HFFc6 (cell line): ENCODE measurements at regions not wholly inside any gene's neighbourhood (a gene's known extent, or its start where the extent isn't known, plus 50 kb on each side); places are given as distances from the start of the nearest gene placed in this dataset.

Experiments
- DNase-seq: peaks from one replicate; pipeline ENCODE4 v3.0.0-alpha.2; 2018
- H3K27ac Mint-ChIP-seq: 2 replicates; pipeline ENCODE4 v1.8.0; 2020; ENCODE audit warnings: mild to moderate bottlenecking, mixed read lengths
- H3K27me3 Mint-ChIP-seq: 2 replicates; pipeline ENCODE4 v1.8.0; 2021; ENCODE audit warnings: mild to moderate bottlenecking, moderate library complexity, mixed read lengths; ENCODE audit not compliant: insufficient read depth
- H3K36me3 Mint-ChIP-seq: 2 replicates; pipeline ENCODE4 v1.8.0; 2021; ENCODE audit warnings: low read depth, mixed read lengths
- H3K4me1 Mint-ChIP-seq: 2 replicates; pipeline ENCODE4 v1.8.0; 2020; ENCODE audit warnings: low read depth, mixed read lengths
- H3K4me3 Mint-ChIP-seq: 2 replicates; pipeline ENCODE4 v1.8.0; 2020; ENCODE audit warnings: mild to moderate bottlenecking, moderate library complexity, mixed read lengths
- H3K9me3 Mint-ChIP-seq: 2 replicates; pipeline ENCODE4 v1.8.0; 2020; ENCODE audit warnings: mild to moderate bottlenecking, mixed read lengths
- TF ChIP-seq, protein P1 (sequence below): fragments of 200-600 bp; sonication (generic); IDR thresholded peaks from 2 replicates; pipeline ENCODE4 v1.5.0; 2021; ENCODE audit warnings: antibody characterized with exemption, mild to moderate bottlenecking

DNA sequence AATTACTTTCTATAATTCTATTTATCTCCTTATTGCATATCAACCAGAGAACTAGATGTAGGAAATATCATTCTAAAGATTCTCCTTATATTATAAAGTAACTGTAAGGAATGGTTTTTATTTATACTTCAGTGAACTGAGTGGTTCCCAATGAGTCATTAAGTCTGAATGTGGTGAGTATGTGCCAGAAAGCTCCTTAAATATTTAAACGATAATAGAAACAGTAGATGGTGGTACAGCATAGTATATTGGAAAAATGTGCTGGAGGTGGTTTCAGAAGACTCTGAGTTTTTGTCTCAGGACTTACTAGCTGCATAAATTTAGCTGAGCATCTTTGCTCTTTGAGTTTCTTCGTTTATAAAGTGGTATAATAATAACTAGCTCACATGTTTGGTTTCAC lies 653.5 kb downstream of the FAM181B start:
- TF ChIP-seq, protein P1, sequence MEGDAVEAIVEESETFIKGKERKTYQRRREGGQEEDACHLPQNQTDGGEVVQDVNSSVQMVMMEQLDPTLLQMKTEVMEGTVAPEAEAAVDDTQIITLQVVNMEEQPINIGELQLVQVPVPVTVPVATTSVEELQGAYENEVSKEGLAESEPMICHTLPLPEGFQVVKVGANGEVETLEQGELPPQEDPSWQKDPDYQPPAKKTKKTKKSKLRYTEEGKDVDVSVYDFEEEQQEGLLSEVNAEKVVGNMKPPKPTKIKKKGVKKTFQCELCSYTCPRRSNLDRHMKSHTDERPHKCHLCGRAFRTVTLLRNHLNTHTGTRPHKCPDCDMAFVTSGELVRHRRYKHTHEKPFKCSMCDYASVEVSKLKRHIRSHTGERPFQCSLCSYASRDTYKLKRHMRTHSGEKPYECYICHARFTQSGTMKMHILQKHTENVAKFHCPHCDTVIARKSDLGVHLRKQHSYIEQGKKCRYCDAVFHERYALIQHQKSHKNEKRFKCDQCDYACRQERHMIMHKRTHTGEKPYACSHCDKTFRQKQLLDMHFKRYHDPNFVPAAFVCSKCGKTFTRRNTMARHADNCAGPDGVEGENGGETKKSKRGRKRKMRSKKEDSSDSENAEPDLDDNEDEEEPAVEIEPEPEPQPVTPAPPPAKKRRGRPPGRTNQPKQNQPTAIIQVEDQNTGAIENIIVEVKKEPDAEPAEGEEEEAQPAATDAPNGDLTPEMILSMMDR: no peak
- Mint-ChIP-seq H3K36me3 (no peaks in the 10 kb centered on the region), H3K27ac (no peak overlapping the region), H3K27me3 (no peaks in the 10 kb centered on the region), H3K9me3 (peaks cover 24% of the 10 kb centered on the region), H3K4me3 (no peak overlapping the region), H3K4me1 (no peaks in the 10 kb centered on the region)
- DNase-seq: no peak

DNA sequence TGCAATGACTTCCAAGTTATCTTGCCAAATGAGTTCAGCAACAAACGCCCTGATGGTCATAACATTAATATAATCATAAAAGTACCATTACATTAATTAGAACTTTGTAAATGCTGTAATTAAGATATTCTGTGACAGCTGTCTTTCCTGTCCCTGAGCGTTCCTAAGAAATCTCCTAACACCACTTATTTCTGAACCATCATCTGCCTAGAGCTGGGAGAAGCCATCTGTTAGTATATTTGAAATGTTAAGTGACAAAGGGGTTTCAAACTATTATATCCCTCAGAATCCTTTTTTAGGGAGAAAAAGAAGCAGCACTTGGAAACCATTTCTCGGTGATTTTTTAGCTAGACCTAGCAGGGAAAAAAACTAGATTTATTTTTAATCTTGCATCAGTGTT lies 657.5 kb downstream of the FAM181B start:
- no peak overlapping the region for H3K4me3 Mint-ChIP-seq
- H3K27ac Mint-ChIP-seq: no peak overlapping the region
- H3K4me1 Mint-ChIP-seq: no peaks in the 10 kb centered on the region
- H3K9me3 Mint-ChIP-seq: peaks cover 27% of the 10 kb centered on the region
- TF ChIP-seq, protein P1: no peak
- H3K27me3 Mint-ChIP-seq: no peaks in the 10 kb centered on the region
- H3K36me3 Mint-ChIP-seq: no peaks in the 10 kb centered on the region
- no peak for DNase-seq

DNA sequence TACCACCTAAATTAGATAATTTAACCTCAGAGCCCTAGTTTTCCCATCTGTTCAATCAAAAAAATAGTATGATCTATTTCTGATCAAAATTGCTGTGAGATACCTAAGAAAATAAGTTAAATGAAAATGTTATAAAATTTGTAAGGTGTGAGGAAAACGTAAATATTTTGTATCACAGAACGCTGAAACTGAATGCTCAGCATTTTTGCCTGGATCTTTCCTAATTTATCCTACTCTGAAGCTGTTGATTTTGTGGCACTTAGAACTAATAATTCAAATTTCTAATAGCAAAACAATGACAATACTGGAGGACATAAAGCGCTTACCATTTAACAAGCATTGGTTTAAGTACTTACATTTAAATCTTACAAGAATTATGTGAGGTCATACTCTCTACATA lies 674.2 kb downstream of the FAM181B start:
- H3K27ac Mint-ChIP-seq: no peak overlapping the region
- H3K9me3 Mint-ChIP-seq: peaks cover 8% of the 10 kb centered on the region
- no peaks in the 10 kb centered on the region for H3K27me3 Mint-ChIP-seq
- H3K4me3 Mint-ChIP-seq: no peak overlapping the region
- TF ChIP-seq, protein P1: no peak
- DNase-seq: no peak
- H3K36me3 Mint-ChIP-seq: no peaks in the 10 kb centered on the region
- H3K4me1 Mint-ChIP-seq: no peaks in the 10 kb centered on the region

DNA sequence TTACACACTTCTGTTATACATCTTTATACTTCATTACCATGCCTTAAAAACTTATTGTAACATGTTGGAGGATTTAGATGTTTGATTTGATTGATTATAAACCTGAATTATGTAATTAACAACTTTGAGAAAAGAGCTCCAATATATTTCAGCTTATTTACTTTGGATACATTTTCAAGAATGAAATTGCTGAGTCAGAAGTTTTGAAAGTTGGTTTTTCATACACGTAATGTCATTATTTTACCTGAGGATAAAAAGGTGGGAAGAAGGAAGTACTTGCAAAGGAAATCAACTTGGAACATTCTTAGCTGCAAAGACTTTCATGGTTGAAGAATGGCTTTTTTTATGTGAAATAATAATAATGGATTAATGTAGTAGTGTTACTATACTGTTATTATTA lies 677.2 kb downstream of the FAM181B start:
- Mint-ChIP-seq H3K4me1 (no peaks in the 10 kb centered on the region), H3K4me3 (no peak overlapping the region), H3K27ac (no peak overlapping the region), H3K27me3 (no peaks in the 10 kb centered on the region), H3K36me3 (no peaks in the 10 kb centered on the region), H3K9me3 (peaks cover 20% of the 10 kb centered on the region)
- TF ChIP-seq, protein P1: no peak
- DNase-seq: no peak

DNA sequence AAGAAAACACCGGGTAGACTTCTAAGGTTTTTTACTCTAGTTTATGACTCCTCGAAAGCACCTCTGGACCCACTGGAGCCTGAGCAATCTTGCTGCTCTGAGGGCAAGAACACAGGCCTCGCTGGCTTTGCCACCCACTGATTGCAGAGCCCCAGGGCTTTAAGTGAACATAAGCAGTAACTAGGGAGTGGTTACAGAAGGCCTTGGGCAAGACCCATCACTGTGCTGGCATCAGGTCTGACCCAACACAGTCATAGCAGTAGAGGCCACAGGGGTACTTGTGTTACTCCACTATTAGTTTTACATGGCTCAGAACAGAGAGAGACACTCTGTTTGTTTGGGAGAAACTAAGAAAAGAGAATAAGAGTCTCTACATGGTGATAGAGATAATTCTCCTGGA lies 684.5 kb downstream of the FAM181B start:
- Mint-ChIP-seq H3K9me3 (peaks cover 62% of the 10 kb centered on the region), H3K4me1 (no peaks in the 10 kb centered on the region), H3K4me3 (no peak overlapping the region), H3K27me3 (no peaks in the 10 kb centered on the region; the same call in 1 of the 2 replicates), H3K36me3 (no peaks in the 10 kb centered on the region; the same call in 1 of the 2 replicates), H3K27ac (no peak overlapping the region)
- TF ChIP-seq, protein P1: no peak
- no peak for DNase-seq

DNA sequence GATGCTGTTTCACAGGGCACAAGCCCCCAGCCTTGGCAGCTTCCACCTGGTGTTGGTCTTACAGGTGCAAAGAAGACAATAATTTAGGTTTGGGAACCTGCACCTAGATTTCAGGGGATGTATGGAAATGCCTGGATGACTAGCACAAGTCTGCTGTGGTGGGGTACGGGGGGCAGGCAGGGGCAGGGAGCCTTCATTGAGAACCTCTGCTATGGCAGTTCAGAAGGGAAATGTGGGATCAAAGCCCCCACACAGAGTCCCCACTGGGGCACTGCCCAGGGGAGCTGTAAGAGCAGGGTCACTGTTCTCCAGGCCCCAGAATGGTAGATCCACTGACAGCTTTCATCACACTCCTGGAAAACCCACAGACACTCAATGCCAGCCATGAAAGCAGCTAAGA lies 686.5 kb downstream of the FAM181B start:
- Mint-ChIP-seq H3K27me3 (no peaks in the 10 kb centered on the region; the same call in 1 of the 2 replicates), H3K36me3 (no peaks in the 10 kb centered on the region; the same call in 1 of the 2 replicates), H3K4me3 (no peak overlapping the region), H3K9me3 (peaks cover 56% of the 10 kb centered on the region), H3K4me1 (no peaks in the 10 kb centered on the region), H3K27ac (no peak overlapping the region)
- TF ChIP-seq, protein P1: no peak
- no peak for DNase-seq
